PFSK-1 (cell line): ENCODE measurements at regions not wholly inside any gene's neighbourhood (a gene's known extent, or its start where the extent isn't known, plus 50 kb on each side); places are given as distances from the start of the nearest gene placed in this dataset.

Experiments used
- FOXP2 ChIP-seq: optimal IDR thresholded peaks from 2 replicates; pipeline ENCODE3; 2011; ENCODE audit warnings: borderline replicate concordance, control low read depth, inconsistent platforms; ENCODE audit not compliant: insufficient read depth; ENCODE audit errors: extremely low read length, extremely low read depth
- POLR2AphosphoS5 ChIP-seq: IDR thresholded peaks from 2 replicates; pipeline ENCODE4 v1.6.1; 2012; ENCODE audit warnings: low read depth, mild to moderate bottlenecking, control low read depth, low read length, moderate library complexity
- REST ChIP-seq, 2 experiments: IDR thresholded peaks; 2 replicates each; pipeline versions ENCODE4 v1.6.1 to v1.8.0; 2011 to 2012; ENCODE audit warnings: low read depth in 2 of 2, low read length in 2 of 2, control low read depth in 1 of 2, inconsistent platforms in 1 of 2, mild to moderate bottlenecking in 1 of 2, moderate library complexity in 1 of 2; ENCODE audit not compliant: insufficient read depth in 1 of 2
- SIN3A ChIP-seq: IDR thresholded peaks from 2 replicates; pipeline ENCODE4 v1.6.1; 2012; ENCODE audit warnings: mild to moderate bottlenecking, low read length, moderate library complexity, borderline replicate concordance; ENCODE audit not compliant: insufficient read depth
- TAF1 ChIP-seq: IDR thresholded peaks from 2 replicates; pipeline ENCODE4 v1.6.1; 2012; ENCODE audit warnings: low read length, control low read depth, borderline replicate concordance; ENCODE audit not compliant: insufficient read depth

- TF ChIP-seq FOXP2 = no peak
- no peak for TF ChIP-seq POLR2AphosphoS5
- no peak for TF ChIP-seq REST (IDR thresholded peaks at IDR 0.05; ENCODE audit: insufficient read depth in 1 of 2, low read depth in 2 of 2, low read length in 2 of 2)
- no peak for TF ChIP-seq SIN3A
- TF ChIP-seq TAF1 = no peak
Observed at GRCh38 chr21:24869862-24870261, 737.4 kb downstream of the MRPL39 start.

GRCh38 chr21:24868117-24868516 is 739.2 kb downstream of the MRPL39 start:
- TF ChIP-seq FOXP2 = no peak
- no peak for TF ChIP-seq SIN3A
- no peak for TF ChIP-seq REST (IDR thresholded peaks at IDR 0.05; ENCODE audit: insufficient read depth in 1 of 2, low read depth in 2 of 2, low read length in 2 of 2)

- TF ChIP-seq FOXP2 = no peak
- no peak for TF ChIP-seq REST (IDR thresholded peaks at IDR 0.05; ENCODE audit: insufficient read depth in 1 of 2, low read depth in 2 of 2, low read length in 2 of 2)
- TF ChIP-seq SIN3A = no peak
- TF ChIP-seq TAF1 = no peak
Observed at GRCh38 chr21:24861471-24861870, 745.8 kb downstream of the MRPL39 start.

GRCh38 chr21:24856326-24856725 is 751.0 kb downstream of the MRPL39 start:
- TF ChIP-seq TAF1 (no peak), FOXP2 (no peak), POLR2AphosphoS5 (no peak), SIN3A (no peak), REST (IDR thresholded peaks at IDR 0.05; ENCODE audit: insufficient read depth in 1 of 2, low read depth in 2 of 2, low read length in 2 of 2) (no peak)

GRCh38 chr21:24852610-24853195 is 754.6 kb downstream of the MRPL39 start:
- TF ChIP-seq SIN3A (no peak), REST (IDR thresholded peaks at IDR 0.05; ENCODE audit: insufficient read depth in 1 of 2, low read depth in 2 of 2, low read length in 2 of 2) (no peak), TAF1 (no peak), FOXP2 (no peak), POLR2AphosphoS5 (no peak)
